SHP77 treated with DMSO at 0.1 percent for 48 hours (cell line): ENCODE measurements at regions not wholly inside any gene's neighbourhood (a gene's known extent, or its start where the extent isn't known, plus 50 kb on each side); places are given as distances from the start of the nearest gene placed in this dataset.
A peak's percentile ranks its signal among the peaks of the same experiment; 100 is the strongest.

ENCODE experiments used
- DNase-seq: peaks from one replicate; lab custom pipeline; 2025; lab: John Stamatoyannopoulos, UW

DNA sequence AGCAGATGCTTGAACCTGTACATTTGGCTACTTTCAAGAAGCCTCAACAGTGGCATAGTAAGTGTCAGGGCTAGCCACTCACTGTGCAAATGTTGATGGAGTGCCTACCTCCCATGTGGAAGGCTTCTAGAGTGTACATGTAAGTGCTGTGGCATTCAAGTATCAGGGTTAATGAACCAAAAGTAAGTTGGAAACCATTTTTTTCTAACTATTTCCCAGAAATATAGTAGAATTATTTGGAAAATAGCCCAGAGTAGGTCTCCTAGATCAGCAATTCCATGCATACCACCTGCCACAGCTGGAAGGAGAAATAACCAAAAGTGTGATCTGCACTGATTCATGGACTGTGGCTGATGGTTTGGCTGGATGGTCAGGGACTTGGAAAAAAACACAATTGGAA lies 53.3 kb downstream of the FOXD1 start:
- DNase-seq = no peak

DNA sequence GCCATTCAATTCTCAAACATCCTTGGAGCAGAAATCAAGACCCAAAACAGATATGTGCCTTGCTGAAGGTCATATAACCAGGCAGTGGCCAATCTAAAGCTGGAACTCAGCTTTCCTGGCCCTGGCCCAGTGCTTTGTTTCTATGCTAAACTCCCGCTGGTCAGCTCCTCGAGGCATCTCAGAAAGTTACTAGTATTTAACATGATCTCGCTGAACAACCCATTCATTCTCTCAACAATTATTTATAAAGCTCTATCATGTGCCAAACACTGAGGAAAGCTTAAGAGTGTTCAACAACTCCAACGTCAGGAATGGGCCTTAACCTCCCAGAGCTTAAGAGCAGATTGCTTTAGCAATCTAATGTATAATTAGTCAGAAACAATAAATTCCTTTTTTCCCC lies 54.0 kb downstream of the FOXD1 start:
- DNase-seq = no peak

DNA sequence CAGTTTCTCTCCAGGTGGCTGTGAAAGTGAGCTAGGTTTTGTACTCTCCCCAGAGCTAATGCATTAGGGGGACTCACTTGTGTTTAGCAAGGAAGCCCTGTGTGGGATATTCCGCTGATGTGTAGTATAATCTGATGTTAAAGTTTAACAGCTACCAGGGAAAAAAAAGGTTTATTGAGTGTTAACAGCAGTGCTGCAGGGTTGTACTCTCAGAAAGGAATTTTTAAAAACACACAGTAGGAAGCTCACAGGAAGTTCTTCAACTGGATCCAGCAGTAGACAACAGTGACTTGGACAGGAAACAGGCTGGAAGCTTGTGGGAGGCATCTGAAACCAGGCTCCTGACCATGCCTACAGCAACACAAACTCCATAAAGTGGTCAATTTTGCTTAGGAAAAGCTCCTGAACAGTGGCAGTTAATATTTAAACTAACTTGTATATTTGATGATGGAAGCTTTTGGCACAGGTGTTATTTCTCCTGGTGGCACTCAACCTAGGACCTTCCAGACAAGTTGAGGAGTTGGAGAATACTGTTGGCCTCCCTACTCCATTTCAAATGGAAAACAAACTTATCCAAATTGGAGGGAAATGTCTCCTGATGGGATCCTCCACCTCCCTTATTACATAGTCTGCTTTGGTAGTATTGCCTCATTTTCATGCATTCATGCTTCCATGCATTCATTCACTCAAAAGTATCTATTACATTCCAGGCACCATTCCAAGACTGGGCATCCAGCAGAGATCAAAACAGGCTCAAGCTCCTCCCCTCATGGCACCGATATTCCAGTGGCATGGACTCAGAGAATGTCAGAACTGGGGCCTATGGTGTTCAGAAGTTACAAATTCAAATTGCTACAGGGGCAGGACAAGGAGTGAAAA lies 54.7 kb downstream of the FOXD1 start:
- no peak for DNase-seq

DNA sequence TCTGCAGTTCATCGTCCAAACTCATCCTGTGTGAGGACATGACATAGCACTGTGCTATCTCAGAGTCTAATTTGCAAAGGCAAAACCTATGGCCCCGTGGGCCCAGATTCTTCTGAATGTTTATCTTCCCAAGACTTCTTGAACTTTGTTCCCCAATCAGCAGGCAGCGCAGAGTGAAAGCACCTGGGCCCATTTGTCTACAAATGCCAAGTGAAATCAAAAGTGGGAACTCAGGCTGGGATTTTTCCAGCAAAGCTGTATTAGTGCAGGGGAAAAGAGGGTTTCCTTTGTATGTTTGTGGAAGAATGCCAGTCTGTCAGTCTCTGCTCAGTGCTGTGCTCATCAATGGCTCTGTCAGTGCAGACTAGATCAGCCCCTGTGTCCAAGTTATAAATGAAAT lies 55.8 kb downstream of the FOXD1 start:
- DNase-seq = no peak

DNA sequence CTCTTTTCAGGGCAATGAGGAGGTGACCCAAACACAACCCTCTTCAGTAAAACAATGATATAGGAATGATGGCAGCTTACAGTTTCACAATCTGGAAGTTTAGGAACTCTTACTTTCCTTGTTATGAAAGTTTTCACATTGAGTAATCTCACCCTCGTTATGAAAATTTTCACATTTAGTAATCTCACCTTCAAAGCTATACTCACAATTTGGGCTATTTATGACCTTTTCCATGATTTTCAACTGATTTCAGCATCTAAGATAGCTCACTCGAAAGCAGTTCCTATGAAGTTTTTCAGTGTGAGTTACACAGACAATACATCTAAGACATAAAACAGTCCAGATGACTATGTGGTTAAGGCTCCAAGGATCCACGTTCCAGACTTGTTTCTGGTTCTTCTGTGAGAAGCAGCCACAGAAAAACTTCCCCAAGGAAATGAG lies 57.1 kb downstream of the FOXD1 start:
- DNase-seq = no peak

DNA sequence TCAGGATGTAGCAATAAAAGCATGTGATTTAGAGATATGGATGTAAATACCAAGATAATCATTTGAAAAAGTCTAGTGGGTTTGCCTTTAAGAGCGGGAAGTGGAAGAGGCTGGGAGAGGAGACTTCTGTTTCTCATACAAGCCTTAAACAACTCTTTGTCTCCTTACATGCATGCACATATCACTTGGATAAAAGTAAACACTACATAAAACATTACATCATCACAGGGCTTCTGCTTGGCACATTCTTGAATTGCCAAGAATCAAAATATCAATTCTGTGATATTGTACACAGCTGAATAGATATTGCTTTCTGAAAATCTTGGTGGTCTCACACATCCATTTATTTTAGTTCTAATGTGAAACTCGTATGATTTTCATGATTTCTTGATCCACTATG lies 57.6 kb downstream of the FOXD1 start:
- DNase-seq = no peak

DNA sequence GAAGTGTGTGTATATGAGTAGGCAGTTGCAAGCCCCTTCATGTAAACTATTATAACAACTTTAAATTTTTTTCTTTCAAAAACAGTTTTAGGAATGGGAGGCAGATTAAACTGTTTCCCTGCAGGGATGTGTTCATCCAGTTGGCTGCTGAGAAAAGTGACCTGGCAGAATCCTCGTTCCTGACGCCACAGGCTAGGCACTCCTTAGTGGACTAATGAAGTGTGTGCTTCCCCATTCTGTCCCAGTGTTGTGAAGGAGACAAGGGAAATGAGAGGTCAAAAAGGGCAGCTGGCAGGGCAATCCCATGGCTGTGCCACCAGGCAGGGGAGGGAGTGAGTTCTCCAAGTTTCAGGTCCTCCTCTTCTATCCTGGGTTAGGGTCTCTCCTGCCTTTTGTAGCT lies 59.8 kb downstream of the FOXD1 start:
- DNase-seq = no peak

DNA sequence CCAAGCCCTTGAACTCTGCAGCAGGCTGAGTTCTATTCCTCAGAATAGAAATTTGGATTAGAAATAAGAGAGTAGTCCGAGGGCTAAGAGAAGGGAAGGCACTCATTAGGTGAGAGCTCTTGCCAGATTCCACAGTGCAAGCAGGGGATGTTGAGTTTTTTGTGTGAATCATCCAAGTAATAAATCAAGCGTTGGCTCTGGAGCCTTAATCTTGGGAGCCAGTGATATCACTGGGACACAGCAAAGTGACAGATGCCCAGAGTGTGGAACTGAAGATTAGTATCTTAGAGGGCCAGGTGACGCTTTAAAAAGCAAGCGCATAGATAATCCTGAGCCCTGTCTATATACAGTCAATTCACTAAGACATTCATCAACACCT lies 60.3 kb downstream of the FOXD1 start:
- DNase-seq = peak; percentile 38

DNA sequence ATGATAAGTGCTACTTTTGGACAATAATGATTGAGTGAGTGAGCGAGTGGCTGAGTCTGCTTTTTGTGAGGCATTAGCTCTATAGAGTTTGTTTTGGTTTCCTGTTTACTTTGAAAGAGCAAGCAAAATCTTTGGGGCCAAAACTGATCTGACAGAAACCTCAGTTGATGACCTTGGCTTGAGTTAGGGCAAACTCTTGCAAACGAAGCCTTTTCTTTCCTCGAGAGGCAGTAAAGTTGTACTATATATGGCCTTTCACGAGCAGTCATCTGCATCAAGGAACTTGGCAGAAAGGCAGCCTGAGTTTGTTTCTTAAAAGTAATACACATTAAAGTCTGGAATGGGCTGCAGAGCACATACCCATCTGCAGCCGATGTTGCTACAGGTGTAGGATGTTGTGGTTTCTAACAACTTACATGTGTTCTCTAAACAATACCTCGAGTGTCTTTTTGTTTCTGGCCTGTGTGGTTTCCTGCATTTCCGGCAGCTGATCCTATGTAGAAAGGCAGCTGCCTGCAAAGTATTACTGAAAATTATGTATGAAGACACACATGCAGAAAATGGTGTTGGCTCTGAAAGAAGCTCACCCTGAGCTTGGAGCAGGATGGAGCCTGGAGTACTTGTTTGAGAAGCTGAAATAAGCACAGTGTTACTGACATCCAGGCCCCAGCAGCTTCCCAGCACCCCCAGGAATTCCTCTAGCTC lies 60.8 kb downstream of the FOXD1 start:
- peak; percentile 50 for DNase-seq

DNA sequence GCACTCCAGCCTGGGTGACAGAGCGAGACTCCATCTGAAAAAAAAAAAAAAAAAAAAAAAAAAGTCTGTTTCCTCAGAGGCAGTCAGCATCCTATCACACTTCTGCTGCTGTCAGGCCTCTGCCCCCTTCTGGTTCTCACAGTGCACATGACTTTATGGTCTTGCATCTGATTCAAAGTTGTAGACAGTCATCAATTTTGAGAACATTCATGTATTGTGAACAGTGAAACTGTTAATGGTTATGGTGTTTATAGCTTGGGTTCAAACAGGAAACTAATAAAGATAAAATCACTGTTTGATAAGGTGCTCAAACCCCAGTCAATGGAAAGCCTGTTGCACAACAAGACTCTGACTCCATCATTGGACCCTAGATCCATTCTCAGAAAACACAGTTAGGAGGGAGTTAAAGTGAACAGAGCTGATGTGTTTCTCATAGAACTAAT lies 61.4 kb downstream of the FOXD1 start:
- no peak for DNase-seq

DNA sequence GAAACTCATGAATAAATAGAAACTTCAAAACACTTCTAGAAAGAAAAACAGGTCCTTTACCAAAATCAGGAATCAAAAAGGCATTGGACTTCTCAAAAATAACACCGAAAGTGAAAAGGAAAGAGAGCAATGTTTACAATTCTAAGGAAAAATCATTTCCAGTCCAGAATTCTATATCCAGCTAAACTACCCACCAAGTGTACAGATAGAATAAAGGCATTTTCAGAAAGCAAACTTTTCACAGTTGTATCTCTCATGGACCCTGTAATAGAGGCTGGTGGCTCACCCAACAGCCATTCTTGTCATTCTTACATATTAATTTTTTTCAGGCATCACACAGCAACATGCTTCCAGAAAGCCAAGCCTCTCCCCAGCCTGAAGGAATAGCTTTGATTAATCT lies 63.7 kb downstream of the FOXD1 start:
- no peak for DNase-seq

DNA sequence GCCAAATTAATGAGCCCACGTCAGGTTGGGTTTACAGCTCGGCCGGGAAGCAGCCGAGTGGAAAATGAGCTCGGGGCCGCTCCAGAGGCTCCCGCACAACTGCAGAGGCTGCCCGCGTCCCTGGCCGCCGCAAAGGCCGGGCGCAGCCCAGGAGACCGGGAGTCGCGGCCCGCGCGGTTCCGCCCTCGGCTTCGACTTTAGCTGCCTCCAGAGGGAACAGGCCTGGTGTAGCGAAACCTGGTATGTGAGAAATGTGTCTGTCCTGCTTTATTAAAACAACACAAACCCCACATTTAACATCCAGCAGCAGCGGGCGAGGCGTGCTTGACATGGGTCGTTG lies 66.2 kb downstream of the FOXD1 start:
- no peak for DNase-seq

DNA sequence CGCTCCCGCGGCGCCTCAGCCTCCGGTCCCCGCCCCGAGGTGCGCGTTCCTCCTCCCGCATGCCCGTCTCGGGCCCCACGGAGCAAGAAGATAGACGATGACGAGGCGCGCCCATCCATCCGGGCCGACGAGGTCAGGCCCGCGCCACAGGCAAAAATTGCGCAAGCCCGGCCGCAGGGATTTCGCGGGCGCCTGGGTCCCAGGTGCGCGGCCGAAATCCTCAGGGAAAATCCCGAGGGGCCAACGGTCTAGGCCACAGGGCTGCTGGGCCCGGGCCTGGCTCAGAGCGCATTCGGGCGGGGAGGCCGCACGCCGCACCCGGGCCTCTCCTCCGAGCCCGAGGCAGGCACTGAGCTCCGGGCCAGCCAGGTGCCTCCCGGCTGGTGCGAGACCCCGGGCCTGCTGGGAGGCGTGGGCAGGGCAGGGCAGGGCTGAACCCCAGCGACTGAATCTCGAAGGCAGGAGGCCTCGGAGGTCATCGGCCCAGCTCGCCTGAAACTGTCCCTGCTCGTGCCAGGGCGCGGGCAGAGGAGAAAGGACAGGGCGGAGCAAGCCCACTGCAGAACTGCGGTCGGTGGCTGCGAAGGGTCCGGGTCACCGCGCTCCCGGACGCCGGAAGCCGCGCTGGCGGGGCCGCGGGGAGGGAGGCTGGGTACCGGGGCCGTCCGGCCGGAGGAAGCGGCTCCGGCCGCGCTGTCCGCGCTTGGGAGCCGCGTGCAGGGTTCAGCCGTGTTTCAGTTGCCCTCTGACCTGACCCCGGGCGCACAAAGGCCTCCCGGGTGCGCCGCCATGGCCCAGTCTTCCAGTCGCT lies 66.8 kb downstream of the FOXD1 start:
- no peak for DNase-seq

DNA sequence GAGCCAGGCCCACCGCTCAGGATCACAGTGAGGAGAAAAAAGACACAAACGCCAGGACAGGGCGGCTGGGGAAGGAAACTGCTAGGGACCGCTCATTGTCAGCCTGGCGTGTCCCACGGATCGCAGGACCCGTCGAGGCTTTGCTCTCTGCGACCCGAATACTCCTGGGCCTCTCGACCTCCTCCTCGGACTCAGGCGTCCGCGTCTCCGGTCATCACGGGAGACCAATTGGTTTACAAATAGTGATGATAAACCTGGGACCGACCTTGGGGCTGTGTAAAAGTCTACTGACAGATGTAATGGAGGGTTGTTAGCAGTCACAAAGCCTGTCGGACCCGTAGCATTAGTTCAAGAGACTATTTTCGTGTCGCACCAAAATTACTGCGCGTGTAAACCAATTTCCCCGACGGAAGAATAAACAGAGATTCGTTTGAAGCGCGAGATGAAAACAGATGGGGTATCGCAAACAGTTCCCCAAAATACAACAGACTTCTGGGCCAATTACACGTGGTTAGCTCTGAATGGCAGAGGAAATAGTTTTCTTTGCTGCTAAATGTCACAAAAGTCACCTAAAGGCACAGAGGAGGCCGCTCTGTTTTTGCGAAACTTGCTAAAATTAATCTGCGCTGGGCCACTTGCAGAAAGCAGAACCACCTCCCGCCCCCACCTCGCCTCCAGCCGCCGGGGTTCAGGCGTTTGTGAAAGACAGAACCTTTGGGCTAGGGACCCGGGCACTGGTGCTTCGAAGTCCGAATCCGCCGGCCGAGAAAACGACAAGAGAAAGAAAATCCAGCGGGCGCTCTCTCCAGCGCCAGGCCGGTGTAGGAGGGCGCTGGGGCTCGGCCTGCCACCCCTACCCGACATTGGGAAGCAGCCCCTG lies 67.6 kb downstream of the FOXD1 start:
- no peak for DNase-seq

DNA sequence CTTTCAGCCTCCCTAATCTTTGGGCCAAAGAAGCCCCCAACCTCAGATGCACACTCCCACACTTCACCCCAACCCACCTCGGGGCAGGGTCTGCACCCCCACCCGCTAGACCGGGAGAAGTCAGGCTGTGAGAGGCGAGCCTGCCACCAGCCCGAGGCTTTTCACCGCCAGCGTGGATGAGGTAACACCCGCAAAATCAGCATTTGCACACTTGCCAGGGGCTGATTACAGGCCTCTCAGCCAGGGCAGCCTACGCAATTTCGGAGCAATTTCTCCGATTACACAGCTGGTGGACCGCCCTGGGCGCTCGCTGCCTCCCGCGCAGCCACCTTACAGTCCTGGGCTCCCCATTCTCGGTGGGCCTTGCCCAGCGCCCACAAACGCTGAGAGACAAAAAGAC lies 68.5 kb downstream of the FOXD1 start:
- no peak for DNase-seq

DNA sequence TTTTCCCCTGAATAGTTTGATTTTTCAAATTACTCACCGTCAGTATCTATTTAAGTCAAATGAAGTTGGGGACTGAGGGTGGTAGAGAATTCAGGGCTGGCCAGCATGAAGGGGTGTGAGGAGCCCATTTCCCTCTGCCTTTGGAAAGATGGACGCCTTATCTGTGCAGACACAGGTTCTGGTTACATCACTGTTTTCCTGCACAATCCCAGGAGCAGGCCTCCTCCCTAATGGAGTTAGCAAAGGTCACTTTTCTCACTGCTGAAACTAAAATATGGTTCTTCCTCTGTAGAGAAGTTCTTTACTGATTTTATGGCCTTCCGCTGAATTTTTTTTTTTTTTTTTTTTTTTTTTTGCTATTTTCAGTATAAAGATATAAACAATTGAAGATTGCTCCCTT lies 69.1 kb downstream of the FOXD1 start:
- no peak for DNase-seq

DNA sequence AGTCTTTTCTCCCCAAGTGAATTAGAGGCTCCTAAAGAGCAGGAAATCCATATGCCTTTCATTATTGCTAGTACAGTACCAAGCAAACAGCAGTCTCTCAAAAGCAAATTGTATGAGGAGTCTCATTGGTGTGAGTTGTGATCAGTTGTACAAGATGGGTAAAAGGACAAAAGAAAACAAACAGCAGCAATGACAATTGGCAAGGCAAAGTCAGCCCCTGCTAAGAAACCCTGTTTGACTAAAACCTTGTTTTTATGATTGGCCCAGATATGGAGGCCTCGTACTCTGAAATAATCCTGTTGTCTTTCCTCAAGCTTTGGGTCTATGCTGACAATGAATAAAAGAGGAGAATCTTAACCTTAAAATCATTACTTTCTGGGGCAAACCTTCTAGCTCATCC lies 69.8 kb downstream of the FOXD1 start:
- no peak for DNase-seq

DNA sequence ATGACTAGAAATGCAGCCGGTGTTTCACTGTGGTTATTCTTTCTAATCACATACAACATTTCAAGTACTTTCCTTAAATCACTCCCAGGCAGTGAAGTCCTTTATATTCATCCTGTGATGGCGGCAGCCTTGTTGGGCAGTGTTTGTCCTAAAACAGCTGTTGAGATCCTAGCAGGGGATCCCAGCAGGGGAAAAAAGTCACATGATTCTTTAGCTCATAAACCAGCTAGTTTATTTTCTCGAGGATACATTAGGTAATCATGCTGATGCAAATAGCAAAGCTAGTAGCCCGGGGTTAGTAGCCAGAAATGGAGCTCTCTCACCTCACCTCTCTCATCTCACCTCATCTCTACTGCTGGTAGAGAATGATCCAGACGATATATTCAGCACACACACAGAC lies 70.5 kb downstream of the FOXD1 start:
- no peak for DNase-seq

DNA sequence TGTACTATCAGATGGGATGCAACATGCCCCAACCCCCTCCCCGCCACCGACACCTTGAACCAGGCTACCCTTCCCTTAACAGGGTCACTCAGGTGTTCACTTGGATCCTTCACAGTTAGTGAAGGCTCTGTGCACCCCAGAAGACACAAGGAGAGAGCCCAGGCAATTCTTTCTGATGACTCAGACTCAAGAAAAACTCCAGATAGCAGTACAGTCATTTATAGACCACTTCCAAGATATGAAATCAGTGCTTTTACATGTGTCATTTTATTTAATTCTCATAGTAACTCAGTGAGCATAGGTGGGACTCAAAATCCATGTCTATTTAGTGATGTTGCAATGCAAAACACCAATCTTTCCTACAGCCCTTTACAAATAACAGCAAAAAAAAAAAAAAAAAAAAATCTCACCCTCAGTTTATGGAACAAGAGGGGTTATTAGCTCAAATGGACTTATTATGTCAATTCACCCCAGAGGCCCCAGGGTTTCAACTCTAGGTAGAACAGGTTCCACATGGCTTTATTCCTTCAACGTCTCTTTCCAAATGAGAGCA lies 71.9 kb downstream of the FOXD1 start:
- DNase-seq = no peak

DNA sequence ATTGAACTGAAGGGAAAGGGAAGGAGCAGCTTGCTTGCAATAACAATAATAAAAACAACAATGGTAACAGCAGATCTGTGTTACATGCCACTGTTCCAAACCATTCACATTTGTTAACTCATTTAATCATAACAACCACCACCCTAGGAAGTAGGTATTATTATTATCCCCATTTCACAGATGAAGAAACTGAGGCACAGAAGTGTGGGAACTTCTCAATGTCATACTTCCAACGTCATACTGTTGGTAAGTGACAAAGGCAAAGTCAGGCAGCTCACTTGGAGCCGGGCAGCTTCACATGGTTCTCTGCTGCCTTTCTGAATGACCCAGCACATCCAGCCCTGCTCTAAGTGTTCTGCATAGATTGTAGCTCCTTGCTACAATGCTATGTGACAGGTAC lies 72.6 kb downstream of the FOXD1 start:
- DNase-seq = no peak

DNA sequence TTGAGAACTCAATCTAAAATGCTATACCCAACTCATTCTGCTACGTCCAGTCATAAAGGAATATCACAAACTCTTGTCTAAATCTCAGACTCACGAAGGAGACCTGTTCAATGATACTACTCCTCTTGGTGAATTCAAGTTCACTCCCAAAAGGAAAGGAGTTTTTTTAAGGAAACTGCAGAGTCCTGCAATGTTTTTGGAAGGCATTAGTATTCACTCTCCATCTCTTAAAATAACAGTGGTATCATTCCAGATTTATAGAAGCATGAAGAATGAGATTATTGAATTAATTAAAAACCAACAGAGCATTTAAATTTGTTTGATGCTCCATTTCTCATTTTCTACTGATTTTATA lies 73.4 kb downstream of the FOXD1 start:
- no peak for DNase-seq
